Testis (tissue), 2 donors: ENCODE measurements at regions not wholly inside any gene's neighbourhood (a gene's known extent, or its start where the extent isn't known, plus 50 kb on each side); places are given as distances from the start of the nearest gene placed in this dataset.

ENCODE experiments used
- DNase-seq: peaks from one replicate; pipeline ENCODE4 v3.0.0-alpha.2; 2019
- H3K27ac ChIP-seq, 2 donors: fragments of 200-600 bp; sonication (generic); one replicate each; pipeline ENCODE4 v1.5.1; 2019
- H3K27me3 ChIP-seq: fragments of 200-600 bp; sonication (generic); one replicate; pipeline ENCODE4 v1.5.1; 2019
- H3K36me3 ChIP-seq: fragments of 200-600 bp; sonication (generic); one replicate; pipeline ENCODE4 v1.5.1; 2017; ENCODE audit warnings: low read depth; ENCODE audit errors: missing control alignments
- H3K4me1 ChIP-seq: fragments of 200-600 bp; sonication (generic); one replicate; pipeline ENCODE4 v1.5.1; 2019
- H3K4me3 ChIP-seq, 2 donors: fragments of 200-600 bp; sonication (generic); one replicate each; pipeline ENCODE4 v1.5.1; 2017 to 2019
- H3K9me3 ChIP-seq: fragments of 200-600 bp; sonication (generic); one replicate; pipeline ENCODE4 v1.5.1; 2017
- CTCF ChIP-seq, 3 experiments: fragments of 450-650 bp in 2 of 3; fragments of 200-600 bp in 1 of 3; sonication (generic) in 1 of 3; IDR thresholded peaks; one replicate each; pipeline ENCODE4 v1.5.1; 2016 to 2019; ENCODE audit warnings: antibody characterized with exemption in 3 of 3, mild to moderate bottlenecking in 2 of 3, moderate library complexity in 1 of 3
- POLR2A ChIP-seq: fragments of 450-650 bp; IDR thresholded peaks from one replicate; pipeline ENCODE4 v1.6.1; 2017; ENCODE audit warnings: antibody characterized with exemption, mild to moderate bottlenecking, moderate library complexity
- WGBS, 2 donors: methylation state at CpG; one replicate each; pipeline ENCODE4 v1.1.5; 2018; 5-methylcytosine and 5-hydroxymethylcytosine counted together
- intact Hi-C: fragments of 100-400 bp; cut with DNase I; formaldehyde crosslinking; loops from one replicate; pipeline ENCODE4 v1.15.1; 2023; ENCODE audit warnings: low total_unique reads

- intact Hi-C loops, result no loop called here
- TF ChIP-seq CTCF (IDR thresholded peaks at IDR 0.05) (no peak), POLR2A (no peak)
- no peak overlapping the region for H3K27ac ChIP-seq
- no peaks in the 10 kb centered on the region for H3K36me3 ChIP-seq
- no peaks in the 10 kb centered on the region for H3K4me1 ChIP-seq
- WGBS, 2 donors, result 69 to 81% methylated on average over 3 of the region's 3 CpGs
- H3K27me3 ChIP-seq, result no peaks in the 10 kb centered on the region
- H3K9me3 ChIP-seq, result no peaks in the 10 kb centered on the region
- no peak for DNase-seq
- H3K4me3 ChIP-seq, result no peak overlapping the region
Observed at GRCh38 chr13:80753866-80754265, 412.9 kb upstream of the SPRY2 start.

GRCh38 chr13:80751854-80752253 lies 410.9 kb upstream of the SPRY2 start:
- TF ChIP-seq CTCF (IDR thresholded peaks at IDR 0.05) (no peak), POLR2A (no peak)
- Histone ChIP-seq H3K9me3 (no peaks in the 10 kb centered on the region), H3K27ac (no peak overlapping the region), H3K4me1 (no peaks in the 10 kb centered on the region), H3K36me3 (no peaks in the 10 kb centered on the region), H3K27me3 (no peaks in the 10 kb centered on the region), H3K4me3 (no peak overlapping the region)
- WGBS, 2 donors, result 60 to 78% methylated on average over 1 of the region's 1 CpG
- intact Hi-C loops, result no loop called here
- DNase-seq, result no peak

GRCh38 chr13:80744147-80744914 lies 403.4 kb upstream of the SPRY2 start:
- Histone ChIP-seq H3K27me3 (no peaks in the 10 kb centered on the region), H3K27ac (no peak overlapping the region), H3K4me1 (no peaks in the 10 kb centered on the region), H3K36me3 (no peaks in the 10 kb centered on the region), H3K4me3 (no peak overlapping the region), H3K9me3 (no peaks in the 10 kb centered on the region)
- WGBS, 2 donors, result 87 to 89% methylated on average over 2 of the region's 2 CpGs
- DNase-seq, result no peak
- intact Hi-C loops, result no loop called here
- no peak for TF ChIP-seq CTCF (IDR thresholded peaks at IDR 0.05)
- no peak for TF ChIP-seq POLR2A

GRCh38 chr13:80742033-80742432 lies 401.1 kb upstream of the SPRY2 start:
- 75 to 80% methylated on average over 1 of the region's 1 CpG for WGBS, 2 donors
- no peak overlapping the region for H3K27ac ChIP-seq
- no peaks in the 10 kb centered on the region for H3K27me3 ChIP-seq
- H3K36me3 ChIP-seq, result no peaks in the 10 kb centered on the region
- DNase-seq, result no peak
- intact Hi-C loops, result no loop called here
- no peak overlapping the region for H3K4me3 ChIP-seq
- H3K4me1 ChIP-seq, result no peaks in the 10 kb centered on the region
- H3K9me3 ChIP-seq, result no peaks in the 10 kb centered on the region
- TF ChIP-seq CTCF (IDR thresholded peaks at IDR 0.05) (no peak), POLR2A (no peak)

GRCh38 chr13:80740071-80740470 lies 399.1 kb upstream of the SPRY2 start:
- no peak for TF ChIP-seq POLR2A
- no peak for TF ChIP-seq CTCF (IDR thresholded peaks at IDR 0.05)
- no peak overlapping the region for H3K27ac ChIP-seq
- no peaks in the 10 kb centered on the region for H3K9me3 ChIP-seq
- 63 to 75% methylated on average over 2 of the region's 2 CpGs for WGBS, 2 donors
- no peaks in the 10 kb centered on the region for H3K36me3 ChIP-seq
- H3K4me1 ChIP-seq, result no peaks in the 10 kb centered on the region
- H3K27me3 ChIP-seq, result no peaks in the 10 kb centered on the region
- no peak overlapping the region for H3K4me3 ChIP-seq
- no peak for DNase-seq
- intact Hi-C loops, result no loop called here
